H1 (cell line): ENCODE measurements at regions not wholly inside any gene's neighbourhood (a gene's known extent, or its start where the extent isn't known, plus 50 kb on each side); places are given as distances from the start of the nearest gene placed in this dataset.

ENCODE experiments used
- CHD7 ChIP-seq: fragments of 300-600 bp; sonication (generic); IDR thresholded peaks from 2 replicates; pipeline ENCODE4 v1.7.1; 2012; ENCODE audit warnings: low read length, moderate library complexity, mild to moderate bottlenecking, inconsistent platforms; ENCODE audit not compliant: insufficient replicate concordance
- CTCF ChIP-seq, 3 experiments: IDR thresholded peaks; 1 replicate in 2 of 3; 2 replicates in 1 of 3; pipeline versions ENCODE4 v1.5.1 to v1.6.1; 2011; ENCODE audit warnings: low read length in 3 of 3, mild to moderate bottlenecking in 3 of 3, inconsistent platforms in 2 of 3, low read depth in 1 of 3, moderate library complexity in 1 of 3; ENCODE audit not compliant: insufficient read depth in 1 of 3; ENCODE audit errors: control extremely low read depth in 1 of 3
- EZH2 ChIP-seq: fragments of 200-600 bp; sonication (generic); IDR thresholded peaks from 2 replicates; pipeline ENCODE4 v1.7.1; 2012; ENCODE audit warnings: low read depth, mild to moderate bottlenecking, moderate library complexity, low read length, inconsistent platforms; ENCODE audit not compliant: severe bottlenecking
- HDAC6 ChIP-seq: IDR thresholded peaks from one replicate; pipeline ENCODE4 v1.7.1; 2012; ENCODE audit warnings: low read depth, mild to moderate bottlenecking, inconsistent platforms, low read length, moderate library complexity
- POU5F1 ChIP-seq: IDR thresholded peaks from 2 replicates; pipeline ENCODE4 v1.6.1; 2011; ENCODE audit warnings: low read depth, mild to moderate bottlenecking, low read length, moderate library complexity
- SAP30 ChIP-seq: fragments of 300-600 bp; sonication (generic); IDR thresholded peaks from 2 replicates; pipeline ENCODE4 v1.7.1; 2012; ENCODE audit warnings: low read length, moderate library complexity, mild to moderate bottlenecking, inconsistent platforms; ENCODE audit not compliant: insufficient read depth, insufficient replicate concordance
- SIRT6 ChIP-seq: IDR thresholded peaks from one replicate; pipeline ENCODE4 v1.7.1; 2012; ENCODE audit warnings: low read length, inconsistent platforms
- SUZ12 ChIP-seq: fragments of 200-600 bp; sonication (generic); IDR thresholded peaks from 2 replicates; pipeline ENCODE4 v1.6.1; 2012; ENCODE audit warnings: mild to moderate bottlenecking, inconsistent platforms, low read length, moderate library complexity, mixed read lengths
- TAF1 ChIP-seq: IDR thresholded peaks from 2 replicates; pipeline ENCODE4 v1.6.1; 2011; ENCODE audit warnings: mild to moderate bottlenecking, low read depth, low read length
- TEAD4 ChIP-seq: IDR thresholded peaks from 2 replicates; pipeline ENCODE4 v1.6.1; 2012; ENCODE audit warnings: low read depth, low read length, inconsistent platforms, mixed read lengths

GRCh38 chr4:25547343-25547742 lies 108.3 kb upstream of the SLC34A2 start (continued):
- no peak for TF ChIP-seq CHD7
- no peak for TF ChIP-seq CTCF (IDR thresholded peaks at IDR 0.05; ENCODE audit: control extremely low read depth in 1 of 3, insufficient read depth in 1 of 3, low read depth in 1 of 3, low read length in 3 of 3)
- no peak for TF ChIP-seq EZH2
- no peak for TF ChIP-seq SIRT6
- TF ChIP-seq TAF1 = no peak
- no peak for TF ChIP-seq POU5F1
- no peak for TF ChIP-seq SUZ12
- no peak for TF ChIP-seq HDAC6
- TF ChIP-seq SAP30 = no peak
- TF ChIP-seq TEAD4 = no peak
